ENCODE measurements at regions not wholly inside any gene's neighbourhood (a gene's known extent, or its start where the extent isn't known, plus 50 kb on each side); places are given as distances from the start of the nearest gene placed in this dataset.

DNA sequence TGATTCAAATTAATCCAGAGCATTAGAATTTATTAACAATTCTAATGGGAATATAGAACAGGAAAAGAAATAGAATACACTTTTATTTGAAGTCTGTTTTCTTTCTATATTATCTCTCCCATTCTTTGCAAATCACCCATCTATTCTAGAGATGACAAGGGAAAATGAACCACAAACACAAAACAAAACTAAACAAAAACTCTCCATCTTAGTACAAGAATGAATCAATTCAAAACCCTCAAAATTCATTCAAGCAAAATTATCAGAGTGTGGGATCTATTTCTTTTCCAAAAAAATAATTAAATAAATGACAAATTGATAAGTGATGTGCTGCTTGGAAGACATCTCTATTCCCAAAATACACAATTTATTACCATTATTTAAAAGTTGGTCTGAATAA, 400.1 kb upstream of the NWD2 start:
- DNase-seq = no peak
- Mint-ChIP-seq H3K36me3 (ENCODE audit: unreplicated experiment) (no peaks in the 10 kb centered on the region), H3K4me3 (ENCODE audit: unreplicated experiment) (no peak overlapping the region), H3K27ac (ENCODE audit: unreplicated experiment) (no peak overlapping the region), H3K4me1 (ENCODE audit: low read depth, unreplicated experiment) (no peaks in the 10 kb centered on the region), H3K27me3 (ENCODE audit: unreplicated experiment) (peaks cover 2% of the 10 kb centered on the region), H3K9me3 (ENCODE audit: unreplicated experiment) (no peaks in the 10 kb centered on the region)
- TF ChIP-seq, protein P1, sequence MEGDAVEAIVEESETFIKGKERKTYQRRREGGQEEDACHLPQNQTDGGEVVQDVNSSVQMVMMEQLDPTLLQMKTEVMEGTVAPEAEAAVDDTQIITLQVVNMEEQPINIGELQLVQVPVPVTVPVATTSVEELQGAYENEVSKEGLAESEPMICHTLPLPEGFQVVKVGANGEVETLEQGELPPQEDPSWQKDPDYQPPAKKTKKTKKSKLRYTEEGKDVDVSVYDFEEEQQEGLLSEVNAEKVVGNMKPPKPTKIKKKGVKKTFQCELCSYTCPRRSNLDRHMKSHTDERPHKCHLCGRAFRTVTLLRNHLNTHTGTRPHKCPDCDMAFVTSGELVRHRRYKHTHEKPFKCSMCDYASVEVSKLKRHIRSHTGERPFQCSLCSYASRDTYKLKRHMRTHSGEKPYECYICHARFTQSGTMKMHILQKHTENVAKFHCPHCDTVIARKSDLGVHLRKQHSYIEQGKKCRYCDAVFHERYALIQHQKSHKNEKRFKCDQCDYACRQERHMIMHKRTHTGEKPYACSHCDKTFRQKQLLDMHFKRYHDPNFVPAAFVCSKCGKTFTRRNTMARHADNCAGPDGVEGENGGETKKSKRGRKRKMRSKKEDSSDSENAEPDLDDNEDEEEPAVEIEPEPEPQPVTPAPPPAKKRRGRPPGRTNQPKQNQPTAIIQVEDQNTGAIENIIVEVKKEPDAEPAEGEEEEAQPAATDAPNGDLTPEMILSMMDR (IDR thresholded peaks at IDR 0.05; ENCODE audit: partially characterized antibody, unreplicated experiment) = no peak

DNA sequence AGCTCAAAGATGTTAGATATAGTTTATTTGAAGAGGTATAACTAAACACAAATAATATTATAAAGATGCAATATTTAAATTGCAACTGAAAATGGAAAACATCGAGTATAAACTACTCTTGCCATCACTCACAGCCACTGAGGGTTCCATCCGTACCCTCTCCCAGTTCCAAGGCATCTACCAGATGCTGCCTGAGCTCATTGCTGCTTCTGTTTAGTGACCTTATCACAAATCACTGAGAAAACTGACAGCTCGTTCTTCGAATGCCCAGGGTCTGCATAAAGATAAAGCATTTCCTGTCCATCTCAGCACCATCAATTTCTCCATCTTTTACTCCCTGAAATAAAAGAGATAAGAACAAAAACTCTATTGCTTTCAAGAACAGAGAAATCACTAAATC, 391.7 kb upstream of the NWD2 start:
- no peak overlapping the region for H3K27ac Mint-ChIP-seq (ENCODE audit: unreplicated experiment)
- H3K4me3 Mint-ChIP-seq (ENCODE audit: unreplicated experiment) = no peak overlapping the region
- TF ChIP-seq, protein P1 (IDR thresholded peaks at IDR 0.05; ENCODE audit: partially characterized antibody, unreplicated experiment) = no peak

DNA sequence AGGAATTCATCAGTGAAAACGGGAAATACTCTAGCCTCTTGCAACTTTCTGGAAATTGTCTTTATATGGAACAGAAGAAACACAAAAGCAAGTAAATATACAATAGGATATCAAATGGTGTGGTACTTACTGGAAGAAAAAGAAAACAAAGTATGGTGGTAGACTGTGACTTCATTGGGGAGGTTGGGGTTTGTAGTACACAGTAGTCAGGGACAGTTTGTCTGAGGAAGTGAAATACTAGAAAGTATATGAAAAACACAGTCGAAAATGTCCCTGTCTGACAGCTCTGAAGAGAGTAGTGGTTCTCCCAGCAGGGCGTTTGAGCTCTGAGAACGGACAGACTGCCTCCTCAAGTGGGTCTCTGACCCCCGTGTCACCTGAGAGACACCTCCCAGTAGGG, 390.0 kb upstream of the NWD2 start:
- no peak overlapping the region for H3K27ac Mint-ChIP-seq (ENCODE audit: unreplicated experiment)
- no peak overlapping the region for H3K4me3 Mint-ChIP-seq (ENCODE audit: unreplicated experiment)
- H3K36me3 Mint-ChIP-seq (ENCODE audit: unreplicated experiment) = no peaks in the 10 kb centered on the region
- H3K9me3 Mint-ChIP-seq (ENCODE audit: unreplicated experiment) = no peaks in the 10 kb centered on the region
- no peaks in the 10 kb centered on the region for H3K27me3 Mint-ChIP-seq (ENCODE audit: unreplicated experiment)
- DNase-seq = no peak
- TF ChIP-seq, protein P1 (IDR thresholded peaks at IDR 0.05; ENCODE audit: partially characterized antibody, unreplicated experiment) = no peak
- H3K4me1 Mint-ChIP-seq (ENCODE audit: low read depth, unreplicated experiment) = no peaks in the 10 kb centered on the region

More for the DNA sequence above, 391.7 kb upstream of the NWD2 start:
- Mint-ChIP-seq H3K4me1 (ENCODE audit: low read depth, unreplicated experiment) (no peaks in the 10 kb centered on the region), H3K9me3 (ENCODE audit: unreplicated experiment) (no peaks in the 10 kb centered on the region), H3K36me3 (ENCODE audit: unreplicated experiment) (no peaks in the 10 kb centered on the region), H3K27me3 (ENCODE audit: unreplicated experiment) (no peaks in the 10 kb centered on the region)
- DNase-seq = no peak

DNA sequence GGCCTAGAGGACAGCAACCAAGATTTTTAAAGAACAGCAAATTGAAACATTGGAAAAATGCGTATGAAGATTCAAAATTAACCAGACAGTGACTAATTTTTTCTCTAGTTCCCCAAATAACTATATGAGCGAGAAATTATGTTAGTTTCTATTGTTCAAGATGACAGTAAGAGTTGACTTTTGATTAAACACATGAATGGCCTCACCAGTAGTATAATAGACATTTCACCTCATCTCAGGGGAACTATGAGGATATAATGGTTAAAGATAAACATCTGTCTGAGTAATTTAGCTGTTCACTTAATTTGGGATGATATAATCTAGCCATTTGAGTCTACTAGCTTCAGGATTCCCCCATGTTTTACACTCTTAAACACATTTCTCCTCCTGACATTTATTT, 380.9 kb upstream of the NWD2 start:
- H3K4me1 Mint-ChIP-seq (ENCODE audit: low read depth, unreplicated experiment) = no peaks in the 10 kb centered on the region
- H3K4me3 Mint-ChIP-seq (ENCODE audit: unreplicated experiment) = no peak overlapping the region
- H3K27me3 Mint-ChIP-seq (ENCODE audit: unreplicated experiment) = no peaks in the 10 kb centered on the region
- H3K36me3 Mint-ChIP-seq (ENCODE audit: unreplicated experiment) = no peaks in the 10 kb centered on the region
- DNase-seq = no peak
- no peak overlapping the region for H3K27ac Mint-ChIP-seq (ENCODE audit: unreplicated experiment)
- TF ChIP-seq, protein P1 (IDR thresholded peaks at IDR 0.05; ENCODE audit: partially characterized antibody, unreplicated experiment) = no peak
- no peaks in the 10 kb centered on the region for H3K9me3 Mint-ChIP-seq (ENCODE audit: unreplicated experiment)

DNA sequence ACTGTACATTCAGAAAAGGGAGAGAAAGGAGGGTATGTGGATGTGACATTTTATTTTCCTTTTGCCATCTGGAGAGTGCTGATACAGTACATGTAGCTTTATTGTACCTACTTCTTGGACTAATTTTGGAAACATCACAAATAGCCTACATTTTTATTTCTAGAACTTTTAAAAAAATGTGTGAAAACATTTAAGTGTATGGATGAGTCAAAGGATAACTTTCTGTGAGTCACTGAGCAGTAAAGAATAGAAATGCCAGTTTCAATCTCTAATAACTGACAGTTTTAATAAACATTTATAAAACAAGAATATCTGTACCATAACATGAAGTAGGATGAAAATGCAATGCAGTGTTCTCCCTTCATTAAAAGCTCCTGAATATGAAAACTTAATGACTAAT, 374.4 kb upstream of the NWD2 start:
- TF ChIP-seq, protein P1 (IDR thresholded peaks at IDR 0.05; ENCODE audit: partially characterized antibody, unreplicated experiment) = no peak
- no peak overlapping the region for H3K27ac Mint-ChIP-seq (ENCODE audit: unreplicated experiment)
- H3K4me1 Mint-ChIP-seq (ENCODE audit: low read depth, unreplicated experiment) = no peaks in the 10 kb centered on the region
- no peaks in the 10 kb centered on the region for H3K36me3 Mint-ChIP-seq (ENCODE audit: unreplicated experiment)
- H3K27me3 Mint-ChIP-seq (ENCODE audit: unreplicated experiment) = no peaks in the 10 kb centered on the region
- no peak overlapping the region for H3K4me3 Mint-ChIP-seq (ENCODE audit: unreplicated experiment)
- DNase-seq = no peak
- H3K9me3 Mint-ChIP-seq (ENCODE audit: unreplicated experiment) = no peaks in the 10 kb centered on the region
